Breast epithelium (tissue), 4 donors: ENCODE measurements at regions not wholly inside any gene's neighbourhood (a gene's known extent, or its start where the extent isn't known, plus 50 kb on each side); places are given as distances from the start of the nearest gene placed in this dataset.

Source experiments
- DNase-seq, 2 donors: peaks; one replicate each; pipeline ENCODE4 v3.0.0-alpha.2; 2019; ENCODE audit warnings: low spot score in 2 of 2
- H3K27ac ChIP-seq, 2 donors: fragments of 200-600 bp; sonication (generic) in 1 of 2; one replicate each; pipeline ENCODE4 v1.5.1; 2016 to 2019; ENCODE audit warnings: mild to moderate bottlenecking in 1 of 2
- H3K27me3 ChIP-seq, 2 donors: fragments of 200-600 bp; sonication (generic) in 1 of 2; one replicate each; pipeline versions ENCODE4 v1.5.1 to v1.6.0; 2017 to 2019; ENCODE audit warnings: control low read depth in 1 of 2, mild to moderate bottlenecking in 1 of 2
- H3K36me3 ChIP-seq: fragments of 200-600 bp; one replicate; pipeline ENCODE4 v1.5.1; 2019
- H3K4me1 ChIP-seq, 2 donors: fragments of 200-600 bp; sonication (generic); one replicate each; pipeline ENCODE4 v1.5.1; 2016 to 2019; ENCODE audit warnings: control low read depth in 1 of 2
- H3K4me3 ChIP-seq, 3 donors: fragments of 200-600 bp; sonication (generic); 1 replicate in 2 of 3; 2 replicates in 1 of 3; pipeline ENCODE4 v1.5.1; 2016 to 2019; ENCODE audit warnings: mild to moderate bottlenecking in 3 of 3, moderate library complexity in 2 of 3
- H3K9me3 ChIP-seq, 2 donors: fragments of 200-600 bp; sonication (generic) in 1 of 2; one replicate each; pipeline ENCODE4 v1.5.1; 2016 to 2019; ENCODE audit warnings: control low read depth in 1 of 2
- POLR2A ChIP-seq: fragments of 450-650 bp; IDR thresholded peaks from one replicate; pipeline ENCODE4 v1.6.1; 2016; ENCODE audit warnings: antibody characterized with exemption, mild to moderate bottlenecking, moderate library complexity
- POLR2AphosphoS5 ChIP-seq, 3 donors: sonication (generic); formaldehyde crosslinking; IDR thresholded peaks; one replicate each; pipeline ENCODE4 v1.6.1; 2017; ENCODE audit warnings: antibody characterized with exemption in 3 of 3
- intact Hi-C: fragments of 100-400 bp; cut with DNase I; formaldehyde crosslinking; loops from one replicate; pipeline ENCODE4 v1.15.1; 2023; ENCODE audit warnings: low total_unique reads
- TF ChIP-seq, protein P1 (sequence below), 3 donors: fragments of 450-650 bp; IDR thresholded peaks; one replicate each; pipeline ENCODE4 v1.5.1; 2016 to 2017; ENCODE audit warnings: antibody characterized with exemption in 3 of 3, mild to moderate bottlenecking in 3 of 3, moderate library complexity in 3 of 3

- TF ChIP-seq POLR2AphosphoS5 (IDR thresholded peaks at IDR 0.05): no peak
- TF ChIP-seq, protein P1, sequence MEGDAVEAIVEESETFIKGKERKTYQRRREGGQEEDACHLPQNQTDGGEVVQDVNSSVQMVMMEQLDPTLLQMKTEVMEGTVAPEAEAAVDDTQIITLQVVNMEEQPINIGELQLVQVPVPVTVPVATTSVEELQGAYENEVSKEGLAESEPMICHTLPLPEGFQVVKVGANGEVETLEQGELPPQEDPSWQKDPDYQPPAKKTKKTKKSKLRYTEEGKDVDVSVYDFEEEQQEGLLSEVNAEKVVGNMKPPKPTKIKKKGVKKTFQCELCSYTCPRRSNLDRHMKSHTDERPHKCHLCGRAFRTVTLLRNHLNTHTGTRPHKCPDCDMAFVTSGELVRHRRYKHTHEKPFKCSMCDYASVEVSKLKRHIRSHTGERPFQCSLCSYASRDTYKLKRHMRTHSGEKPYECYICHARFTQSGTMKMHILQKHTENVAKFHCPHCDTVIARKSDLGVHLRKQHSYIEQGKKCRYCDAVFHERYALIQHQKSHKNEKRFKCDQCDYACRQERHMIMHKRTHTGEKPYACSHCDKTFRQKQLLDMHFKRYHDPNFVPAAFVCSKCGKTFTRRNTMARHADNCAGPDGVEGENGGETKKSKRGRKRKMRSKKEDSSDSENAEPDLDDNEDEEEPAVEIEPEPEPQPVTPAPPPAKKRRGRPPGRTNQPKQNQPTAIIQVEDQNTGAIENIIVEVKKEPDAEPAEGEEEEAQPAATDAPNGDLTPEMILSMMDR (IDR thresholded peaks at IDR 0.05): no peak
- no peak for TF ChIP-seq POLR2A
- DNase-seq: no peak
- intact Hi-C loops: no loop called here
- H3K4me1 ChIP-seq: no peaks in the 10 kb centered on the region
- no peak overlapping the region for H3K4me3 ChIP-seq
- no peaks in the 10 kb centered on the region for H3K27me3 ChIP-seq
- H3K9me3 ChIP-seq: no peaks in the 10 kb centered on the region
- no peak overlapping the region for H3K27ac ChIP-seq
- no peaks in the 10 kb centered on the region for H3K36me3 ChIP-seq
These were observed 300.7 kb downstream of the KLF12 start for GRCh38 chr13:73833325-73834070.

- TF ChIP-seq, protein P1 (IDR thresholded peaks at IDR 0.05): no peak
- no peak for TF ChIP-seq POLR2AphosphoS5 (IDR thresholded peaks at IDR 0.05)
- TF ChIP-seq POLR2A: no peak
- no peaks in the 10 kb centered on the region for H3K27me3 ChIP-seq
- no peak overlapping the region for H3K4me3 ChIP-seq
- no peaks in the 10 kb centered on the region for H3K4me1 ChIP-seq
- no peaks in the 10 kb centered on the region for H3K36me3 ChIP-seq
- H3K9me3 ChIP-seq: no peaks in the 10 kb centered on the region
- no peak for DNase-seq
- intact Hi-C loops: no loop called here
- H3K27ac ChIP-seq: no peak overlapping the region
These were observed 301.4 kb downstream of the KLF12 start for GRCh38 chr13:73832825-73833224.

GRCh38 chr13:73832128-73832588 is 302.0 kb downstream of the KLF12 start:
- intact Hi-C loops: no loop called here
- no peak overlapping the region for H3K27ac ChIP-seq

DNA sequence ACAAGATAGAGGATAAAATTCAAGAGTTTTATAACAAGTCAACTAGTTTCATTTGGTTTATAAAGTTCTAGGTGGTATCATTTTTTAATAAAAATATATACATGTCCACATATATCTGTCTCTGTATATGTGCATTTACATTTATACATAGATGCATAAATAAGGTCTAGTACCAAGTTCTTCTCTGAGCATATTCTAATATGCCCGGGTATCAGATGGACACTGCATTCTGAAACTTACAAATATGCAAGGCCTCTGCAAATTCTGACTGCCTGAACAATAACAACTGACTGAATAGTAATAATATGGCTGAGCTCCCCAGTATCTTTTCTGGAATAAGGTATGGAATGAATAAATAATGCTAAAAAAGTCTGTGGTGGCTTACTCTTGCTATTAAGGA is 304.8 kb downstream of the KLF12 start:
- H3K27me3 ChIP-seq: no peaks in the 10 kb centered on the region
- no peaks in the 10 kb centered on the region for H3K4me1 ChIP-seq
- intact Hi-C loops: no loop called here
- TF ChIP-seq, protein P1 (IDR thresholded peaks at IDR 0.05): no peak
- TF ChIP-seq POLR2AphosphoS5 (IDR thresholded peaks at IDR 0.05): no peak
- TF ChIP-seq POLR2A: no peak
- no peak for DNase-seq
- H3K4me3 ChIP-seq: no peak overlapping the region
- no peaks in the 10 kb centered on the region for H3K36me3 ChIP-seq
- H3K9me3 ChIP-seq: no peaks in the 10 kb centered on the region
- H3K27ac ChIP-seq: no peak overlapping the region

More at GRCh38 chr13:73832128-73832588, 302.0 kb downstream of the KLF12 start:
- Histone ChIP-seq H3K27me3 (no peaks in the 10 kb centered on the region), H3K4me1 (no peaks in the 10 kb centered on the region), H3K4me3 (no peak overlapping the region), H3K9me3 (no peaks in the 10 kb centered on the region), H3K36me3 (no peaks in the 10 kb centered on the region)
- TF ChIP-seq POLR2A (no peak), POLR2AphosphoS5 (IDR thresholded peaks at IDR 0.05) (no peak)
- TF ChIP-seq, protein P1 (IDR thresholded peaks at IDR 0.05): no peak
- no peak for DNase-seq

DNA sequence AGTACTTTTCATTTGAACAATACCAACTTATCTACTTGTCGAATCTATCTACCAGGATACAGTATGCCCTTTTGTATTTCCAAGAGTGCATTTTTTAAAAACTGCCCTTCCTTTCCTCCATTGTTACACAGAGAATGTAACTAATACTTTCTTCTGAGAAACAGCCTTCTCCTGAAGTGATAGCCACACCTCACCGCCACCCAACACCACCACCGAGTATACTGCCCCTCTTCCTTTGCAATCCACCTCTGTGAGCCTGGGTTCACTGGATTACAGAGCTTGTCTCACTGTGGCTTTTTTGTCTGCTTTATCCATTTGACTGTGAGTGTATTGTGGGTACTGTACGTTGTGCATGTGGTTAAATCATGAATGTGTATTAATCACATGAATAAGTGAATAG is 305.4 kb downstream of the KLF12 start:
- H3K36me3 ChIP-seq: no peaks in the 10 kb centered on the region
- no peaks in the 10 kb centered on the region for H3K4me1 ChIP-seq
- no peaks in the 10 kb centered on the region for H3K27me3 ChIP-seq
- no peak overlapping the region for H3K27ac ChIP-seq
- intact Hi-C loops: no loop called here
- no peak for DNase-seq
- TF ChIP-seq POLR2A (no peak), POLR2AphosphoS5 (IDR thresholded peaks at IDR 0.05) (no peak)
- TF ChIP-seq, protein P1 (IDR thresholded peaks at IDR 0.05): no peak
- no peaks in the 10 kb centered on the region for H3K9me3 ChIP-seq
- H3K4me3 ChIP-seq: no peak overlapping the region
